T47D (cell line): ENCODE measurements at regions not wholly inside any gene's neighbourhood (a gene's known extent, or its start where the extent isn't known, plus 50 kb on each side); places are given as distances from the start of the nearest gene placed in this dataset.
"Not testable (repeated sequence)": the region's sequence is repeated elsewhere in the genome, so short reads cannot be mapped to it uniquely, and the experiment has no call there.

Experiments used
- DNase-seq, 2 experiments: peaks; one replicate each; pipeline versions ENCODE4 v3.0.0 to v3.0.0-alpha.2; 2011 to 2012; ENCODE audit warnings: low read depth in 1 of 2, low spot score in 1 of 2
- JUND ChIP-seq: IDR thresholded peaks from 2 replicates; pipeline ENCODE4 v1.6.1; 2012; ENCODE audit warnings: low read depth
- in situ Hi-C: cut with HindIII; loops from 2 replicates; pipeline ENCODE4 v1.10.0; 2016; ENCODE audit warnings: low sequenced_read_pairs, low pct_unique_long_range_greater_than_20kb

- peak in 1 of 2 experiments; percentile 4 for DNase-seq
- no peak for TF ChIP-seq JUND
- in situ Hi-C loops: no loop called here
Observed at GRCh38 chrX:28177202-28177601, 196.0 kb upstream of the DCAF8L1 start.

- no peak for DNase-seq
- in situ Hi-C loops: no loop called here
- no peak for TF ChIP-seq JUND
Observed at GRCh38 chrX:28170713-28171112, 189.5 kb upstream of the DCAF8L1 start.

GRCh38 chrX:28158019-28158777 is 176.9 kb upstream of the DCAF8L1 start:
- no peak for DNase-seq
- in situ Hi-C loops: no loop called here
- no peak for TF ChIP-seq JUND

- DNase-seq, in situ Hi-C loops: not testable (repeated sequence)
Observed at GRCh38 chrX:28152263-28152662, 171.0 kb upstream of the DCAF8L1 start.

DNA sequence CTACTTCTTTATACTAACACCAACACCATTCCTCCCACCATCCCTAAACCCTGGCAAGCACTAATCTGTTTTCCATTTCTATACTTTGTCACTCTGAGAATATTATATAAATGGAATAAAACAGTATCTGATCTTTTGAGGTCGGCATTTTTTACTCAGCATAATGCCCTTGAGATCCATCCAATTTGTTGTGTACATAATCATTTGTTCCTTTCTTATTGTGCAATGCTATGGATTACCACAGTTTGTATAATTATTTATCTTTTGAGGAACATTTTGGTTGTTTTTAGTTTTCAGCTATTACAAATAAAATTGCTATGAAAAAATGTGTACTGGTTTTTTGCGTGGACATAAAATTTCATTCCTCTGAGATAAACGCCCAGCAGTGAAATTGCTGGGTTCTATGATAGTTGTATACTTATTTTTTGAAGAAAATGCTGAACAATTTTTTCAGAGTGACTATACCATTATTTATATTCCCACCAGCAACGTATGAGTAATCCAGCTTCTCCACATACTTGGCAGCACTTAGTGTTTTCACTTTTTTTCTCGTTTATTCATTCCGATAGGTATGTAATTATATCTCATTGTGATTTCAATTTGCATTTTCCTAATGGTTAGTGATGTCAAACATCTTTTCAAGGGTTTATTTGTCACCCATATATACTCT is 154.3 kb upstream of the DCAF8L1 start:
- no peak for TF ChIP-seq JUND
- DNase-seq: no peak
- in situ Hi-C loops: no loop called here

- no peak for DNase-seq
- no peak for TF ChIP-seq JUND
- in situ Hi-C loops: no loop called here
Observed at GRCh38 chrX:28133763-28134162, 152.5 kb upstream of the DCAF8L1 start.

GRCh38 chrX:28127662-28128061 is 146.4 kb upstream of the DCAF8L1 start:
- no peak for TF ChIP-seq JUND
- no peak for DNase-seq
- in situ Hi-C loops: no loop called here

DNA sequence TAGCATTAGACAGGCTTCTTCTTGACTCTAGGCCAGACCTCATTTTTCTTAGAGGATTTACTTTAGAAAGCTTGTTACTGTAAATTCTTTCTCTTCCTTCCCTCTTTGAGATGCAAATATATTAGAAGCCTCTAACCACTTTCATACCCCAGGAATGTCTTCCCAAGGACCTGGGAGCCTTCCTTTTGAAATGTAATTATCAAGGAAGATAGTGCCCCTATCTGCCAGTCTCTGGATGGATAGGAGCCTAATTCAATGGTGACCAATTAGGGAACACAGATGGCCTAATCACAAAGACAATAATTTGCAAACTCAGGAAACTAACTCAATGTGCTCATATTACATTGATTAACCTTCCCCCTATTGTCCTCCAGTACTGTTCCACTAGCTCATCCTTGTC is 145.6 kb upstream of the DCAF8L1 start:
- no peak for TF ChIP-seq JUND
- no peak for DNase-seq

DNA sequence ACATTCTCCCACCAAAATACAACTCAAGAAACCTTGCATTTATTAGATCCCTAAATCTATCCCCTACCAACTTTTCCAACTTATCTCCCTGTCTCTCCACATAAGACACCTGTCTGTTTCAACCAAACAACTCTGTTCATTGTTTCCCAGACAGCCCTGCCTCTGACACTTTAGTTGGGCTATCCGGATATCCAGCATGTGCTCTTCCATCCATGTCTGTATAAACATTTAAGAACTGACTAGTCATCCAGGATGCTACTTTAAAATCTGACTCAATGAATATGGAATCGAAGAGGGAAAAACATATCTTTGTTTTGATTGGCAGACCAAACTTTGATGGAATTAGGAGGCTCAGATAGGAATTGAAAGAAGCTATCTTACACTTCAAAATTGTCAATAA is 143.2 kb upstream of the DCAF8L1 start:
- in situ Hi-C loops: no loop called here
- DNase-seq: no peak
- no peak for TF ChIP-seq JUND

More for the DNA sequence above, 145.6 kb upstream of the DCAF8L1 start:
- in situ Hi-C loops: no loop called here

- in situ Hi-C loops, DNase-seq: not testable (repeated sequence)
Observed at GRCh38 chrX:28120580-28121245, 139.5 kb upstream of the DCAF8L1 start.

DNA sequence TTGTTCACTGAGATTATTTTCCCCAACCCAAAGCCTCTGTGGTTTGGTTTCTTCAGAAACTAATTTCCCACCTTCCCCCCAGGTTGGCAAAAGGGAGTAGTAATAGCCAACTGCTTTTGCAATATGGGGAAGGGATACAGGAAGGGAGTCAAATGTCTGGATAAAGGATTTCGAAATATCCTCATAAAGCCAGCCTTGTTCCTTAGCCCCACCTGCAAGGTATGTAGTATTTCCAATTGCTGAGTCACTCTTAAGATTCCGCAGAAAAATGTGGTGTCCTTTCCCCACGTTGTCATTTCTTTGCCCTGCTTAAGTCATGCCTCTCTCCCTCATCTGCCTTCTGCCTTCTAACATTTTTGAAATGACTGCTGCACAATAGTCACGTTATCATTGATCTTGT is 138.8 kb upstream of the DCAF8L1 start:
- in situ Hi-C loops: no loop called here
- DNase-seq: no peak
- TF ChIP-seq JUND: no peak

DNA sequence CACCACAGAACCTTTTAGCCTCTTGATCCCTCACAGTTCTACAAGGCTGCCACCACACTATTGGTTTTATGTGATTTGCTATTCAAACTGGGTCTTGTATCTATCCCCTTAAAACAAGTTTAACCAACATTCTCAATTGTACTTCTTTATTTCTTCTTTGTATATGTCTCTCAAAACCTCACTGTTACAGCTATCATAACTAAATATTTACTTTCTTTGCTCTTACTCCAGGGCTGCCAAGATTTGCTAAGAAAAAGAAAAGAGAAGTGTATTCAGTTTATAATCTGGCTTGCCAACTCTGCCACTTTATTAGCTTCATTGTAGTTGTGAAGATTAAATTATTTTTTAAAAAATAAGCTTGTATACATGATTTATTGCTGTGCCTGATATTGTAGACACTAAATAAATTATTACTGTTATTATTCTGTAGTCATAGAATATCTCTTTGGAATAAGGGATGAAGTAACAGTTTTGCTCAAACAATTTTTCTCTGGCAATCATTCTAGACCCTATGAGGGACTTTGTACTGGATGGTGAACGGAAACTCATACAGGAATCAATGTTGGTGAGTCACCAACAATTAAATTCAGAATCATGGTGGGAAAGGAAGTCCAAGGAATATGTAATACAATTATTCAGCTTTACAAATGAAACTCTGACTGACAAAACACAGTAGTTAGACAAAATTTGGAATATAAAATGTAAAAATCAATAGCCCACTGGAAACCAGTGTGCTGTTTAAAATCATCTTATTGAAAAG is 127.1 kb upstream of the DCAF8L1 start:
- no peak for DNase-seq
- TF ChIP-seq JUND: no peak
- in situ Hi-C loops: no loop called here
